Activated CD4-positive, alpha-beta T cell treated with anti-CD3 and anti-CD28 coated beads, Interleukin-10, Interleukin-2, amounts not matched to agents 100 ng/mL and 50 ng/mL, durations not matched to agents 16 hours and 8 hours (primary cell): ENCODE measurements at regions not wholly inside any gene's neighbourhood (a gene's known extent, or its start where the extent isn't known, plus 50 kb on each side); places are given as distances from the start of the nearest gene placed in this dataset.

Experiments
- DNase-seq: peaks from one replicate; pipeline ENCODE4 v3.0.0-alpha.2; 2020

GRCh38 chr4:53805291-53805690 lies 214.0 kb upstream of the LNX1 start:
- no peak for DNase-seq

GRCh38 chr4:53804719-53805118 lies 213.4 kb upstream of the LNX1 start:
- DNase-seq = peak; percentile 38

- no peak for DNase-seq
Measured at GRCh38 chr4:53802500-53802899, 211.2 kb upstream of the LNX1 start.

GRCh38 chr4:53801373-53801772 lies 210.1 kb upstream of the LNX1 start:
- DNase-seq = no peak

- no peak for DNase-seq
Measured at GRCh38 chr4:53800741-53801140, 209.5 kb upstream of the LNX1 start.

GRCh38 chr4:53793096-53793495 lies 201.8 kb upstream of the LNX1 start:
- DNase-seq = no peak

- no peak for DNase-seq
Measured at GRCh38 chr4:53790286-53790685, 199.0 kb upstream of the LNX1 start.

GRCh38 chr4:53788621-53789020 lies 197.3 kb upstream of the LNX1 start:
- DNase-seq = no peak

- DNase-seq = no peak
Measured at GRCh38 chr4:53788011-53788410, 196.7 kb upstream of the LNX1 start.

GRCh38 chr4:53786632-53787031 lies 195.3 kb upstream of the LNX1 start:
- no peak for DNase-seq

- no peak for DNase-seq
Measured at GRCh38 chr4:53785996-53786395, 194.7 kb upstream of the LNX1 start.

- no peak for DNase-seq
Measured at GRCh38 chr4:53784112-53784511, 192.8 kb upstream of the LNX1 start.

- no peak for DNase-seq
Measured at GRCh38 chr4:53783208-53783859, 192.0 kb upstream of the LNX1 start.

GRCh38 chr4:53782458-53782845 lies 191.2 kb upstream of the LNX1 start:
- no peak for DNase-seq

GRCh38 chr4:53781629-53782457 lies 190.6 kb upstream of the LNX1 start:
- DNase-seq = no peak

- no peak for DNase-seq
Measured at GRCh38 chr4:53780736-53781400, 189.6 kb upstream of the LNX1 start.

GRCh38 chr4:53779025-53779424 lies 187.7 kb upstream of the LNX1 start:
- no peak for DNase-seq

GRCh38 chr4:53778155-53778554 lies 186.9 kb upstream of the LNX1 start:
- DNase-seq = no peak

GRCh38 chr4:53777244-53777984 lies 186.1 kb upstream of the LNX1 start:
- no peak for DNase-seq

GRCh38 chr4:53776141-53776540 lies 184.9 kb upstream of the LNX1 start:
- no peak for DNase-seq

GRCh38 chr4:53775381-53775780 lies 184.1 kb upstream of the LNX1 start:
- DNase-seq = no peak

- DNase-seq = no peak
Measured at GRCh38 chr4:53771326-53771725, 180.0 kb upstream of the LNX1 start.

- DNase-seq = no peak
Measured at GRCh38 chr4:53767482-53767881, 176.2 kb upstream of the LNX1 start.
